Keratinocyte (primary cell): ENCODE measurements at regions not wholly inside any gene's neighbourhood (a gene's known extent, or its start where the extent isn't known, plus 50 kb on each side); places are given as distances from the start of the nearest gene placed in this dataset.

Experiments used
- CTCF ChIP-seq, 3 experiments: IDR thresholded peaks in 1 of 3; conservative IDR thresholded peaks in 1 of 3; optimal IDR thresholded peaks in 1 of 3; 2 replicates in 2 of 3; 3 replicates in 1 of 3; pipeline versions ENCODE3 to v1.5.1; 2011; ENCODE audit warnings: low read length in 3 of 3, mild to moderate bottlenecking in 3 of 3, moderate library complexity in 2 of 3, control low read depth in 1 of 3, inconsistent platforms in 1 of 3; ENCODE audit not compliant: insufficient read depth in 2 of 3; ENCODE audit errors: extremely low read depth in 1 of 3
- EZH2 ChIP-seq: IDR thresholded peaks from one replicate; pipeline ENCODE4 v1.6.1; 2012; ENCODE audit warnings: inconsistent platforms, mild to moderate bottlenecking, low read length, moderate library complexity

GRCh38 chr13:80680786-80681366, 339.9 kb upstream of the SPRY2 start:
- no peak for TF ChIP-seq CTCF (optimal IDR thresholded peaks at IDR 0.05 in 1 of 3, IDR thresholded peaks at IDR 0.05 in 1 of 3, conservative IDR thresholded peaks at IDR 0.05 in 1 of 3; ENCODE audit: extremely low read depth in 1 of 3, insufficient read depth in 2 of 3, low read length in 3 of 3)
- TF ChIP-seq EZH2: no peak
